DOHH2 (cell line): ENCODE measurements at regions not wholly inside any gene's neighbourhood (a gene's known extent, or its start where the extent isn't known, plus 50 kb on each side); places are given as distances from the start of the nearest gene placed in this dataset.

Source experiments
- CTCF ChIP-seq: fragments of 200-600 bp; sonication (generic); IDR thresholded peaks from one replicate; pipeline ENCODE4 v1.5.1; 2014; ENCODE audit warnings: antibody characterized with exemption, mild to moderate bottlenecking, low read depth, low read length; ENCODE audit not compliant: poor library complexity, severe bottlenecking
- EZH2phosphoT487 ChIP-seq: fragments of 200-600 bp; sonication (generic); IDR thresholded peaks from 2 replicates; pipeline ENCODE4 v1.6.1; 2017; ENCODE audit warnings: borderline replicate concordance, mild to moderate bottlenecking, antibody characterized with exemption, low read length, moderate library complexity, mixed read lengths

GRCh38 chr2:117502121-117502520 is 312.4 kb upstream of the DDX18 start:
- TF ChIP-seq CTCF: no peak
- TF ChIP-seq EZH2phosphoT487: no peak
